Right hindlimb (tissue), 1 donor: ENCODE measurements at regions not wholly inside any gene's neighbourhood (a gene's known extent, or its start where the extent isn't known, plus 50 kb on each side); places are given as distances from the start of the nearest gene placed in this dataset.

Experiments used
- DNase-seq: peaks from one replicate; pipeline ENCODE4 v3.0.0-alpha.2; 2018

DNA sequence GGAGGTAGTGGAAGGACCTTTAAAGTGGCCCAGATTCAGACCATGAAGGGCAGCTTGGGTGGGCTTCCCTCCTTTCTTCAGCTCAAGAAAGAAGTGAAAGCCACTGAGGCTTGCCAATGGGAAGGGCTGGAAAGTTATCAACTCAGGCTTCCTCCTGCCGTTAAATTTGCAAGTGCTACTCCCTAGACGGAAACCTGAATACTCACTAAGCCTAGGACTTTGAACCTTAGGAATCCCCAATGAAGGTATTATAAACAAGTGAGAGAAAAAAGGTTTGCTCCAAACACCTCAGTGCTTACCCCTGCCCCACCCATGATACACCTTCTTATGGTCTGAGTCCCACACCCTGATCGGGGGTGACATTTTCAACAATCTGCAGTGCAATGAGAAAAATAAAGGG, 396.4 kb downstream of the SHQ1 start:
- DNase-seq = no peak

DNA sequence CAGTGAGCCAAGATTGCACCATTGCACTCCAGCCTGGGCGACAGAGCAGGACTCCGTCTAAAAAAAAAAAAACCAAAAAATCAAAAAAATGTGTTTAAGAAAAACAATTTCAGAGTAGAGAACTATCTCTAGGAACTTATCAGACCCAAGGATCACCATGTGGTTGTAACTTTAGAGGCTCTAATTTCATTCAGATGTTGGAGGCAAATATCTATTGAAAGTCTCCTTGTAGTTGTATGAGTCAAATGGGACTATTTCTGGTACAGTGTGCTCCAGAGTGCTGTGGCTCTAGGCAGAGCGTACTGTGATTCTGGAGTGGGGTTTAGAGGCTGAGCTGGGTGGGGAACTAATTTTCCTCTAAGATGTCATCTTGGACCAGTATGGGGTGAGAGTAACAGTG, 398.7 kb downstream of the SHQ1 start:
- DNase-seq = no peak

DNA sequence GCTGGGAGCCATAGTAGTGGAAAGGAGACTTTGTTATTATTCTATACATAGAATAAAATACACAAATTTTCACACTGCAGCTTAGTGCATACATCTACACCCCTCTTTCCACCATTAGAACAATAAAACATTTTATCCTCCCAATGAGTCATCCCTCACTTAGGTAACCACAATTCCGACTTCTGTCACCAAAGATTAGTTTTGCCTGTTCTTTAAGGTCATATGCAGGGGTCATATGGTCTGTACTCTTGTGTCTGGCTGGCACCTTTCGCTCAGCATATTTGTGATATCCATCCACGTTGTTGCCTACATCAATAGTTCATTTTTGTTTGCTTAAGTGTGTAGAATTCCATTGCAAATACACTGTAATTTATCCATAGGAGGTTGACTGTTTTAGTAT, 399.4 kb downstream of the SHQ1 start:
- DNase-seq = no peak

DNA sequence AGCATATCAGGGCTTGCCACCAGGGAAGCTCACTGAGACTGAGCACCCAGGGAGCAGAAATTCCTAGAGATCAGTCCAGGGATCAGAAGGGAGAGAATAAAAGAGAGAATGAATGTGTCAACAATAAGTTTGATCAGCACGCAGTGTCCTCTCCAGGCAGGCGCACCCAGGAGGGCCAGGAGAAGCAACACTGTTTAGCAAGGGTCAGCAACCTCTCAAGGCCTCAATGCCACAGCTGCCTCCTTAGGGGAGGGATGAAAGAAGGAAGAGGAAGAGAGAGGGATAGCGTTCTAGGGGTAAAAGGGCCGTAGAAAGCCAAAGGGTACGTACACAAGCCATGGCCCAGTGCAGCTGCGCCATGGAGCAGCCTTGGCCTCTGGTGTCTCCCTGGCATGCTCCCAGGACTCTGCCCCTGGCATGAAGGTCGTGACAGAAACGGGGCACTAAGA, 399.8 kb downstream of the SHQ1 start:
- DNase-seq = no peak

GRCh38 chr3:72447059-72447946, 400.9 kb downstream of the SHQ1 start:
- DNase-seq = peak; percentile 94

DNA sequence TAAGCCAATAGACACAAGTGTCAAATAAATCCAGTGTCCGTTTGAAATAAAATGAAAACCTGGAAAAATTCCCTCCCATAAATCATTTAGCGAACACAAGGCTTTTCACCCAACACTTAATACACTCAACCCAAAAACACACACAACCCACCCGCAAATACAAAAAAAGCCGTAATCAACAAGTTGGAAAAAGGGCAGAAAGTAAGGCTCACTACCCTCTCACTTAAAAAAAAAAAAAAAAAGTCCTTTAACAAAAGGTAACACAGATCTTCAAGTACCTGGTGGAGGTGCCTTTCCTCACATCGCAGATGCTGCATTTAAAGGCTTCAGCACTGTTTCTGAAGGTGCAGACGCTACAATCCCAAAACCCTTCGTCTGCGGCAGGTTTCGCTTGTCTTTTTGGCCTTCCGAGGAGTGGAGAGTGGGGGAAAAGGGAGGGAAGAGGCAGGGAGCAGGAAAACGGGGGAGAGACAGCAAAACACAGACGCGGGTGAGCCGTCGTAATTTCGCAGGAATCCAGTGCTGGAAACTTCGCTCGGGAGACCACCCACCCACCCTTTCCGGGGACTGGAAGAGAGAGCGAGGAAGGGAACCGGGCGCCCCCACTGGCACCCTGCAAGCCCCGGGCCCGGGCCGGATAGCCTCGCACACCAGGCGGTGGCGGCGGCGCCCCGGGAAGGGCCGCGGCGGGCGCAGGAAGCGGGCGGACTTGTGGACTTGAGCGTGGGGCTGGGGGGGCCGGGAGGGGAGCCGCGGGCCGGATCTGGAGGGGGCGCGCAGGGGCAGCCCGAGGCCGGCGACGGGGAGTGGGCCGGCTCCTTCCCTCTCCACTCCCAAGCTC, 401.8 kb downstream of the SHQ1 start, which contains the start of gene RYBP:
RYBP (minus strand) TSS at position 404 of the 841 bp plus-strand sequence.
- no peak for DNase-seq

DNA sequence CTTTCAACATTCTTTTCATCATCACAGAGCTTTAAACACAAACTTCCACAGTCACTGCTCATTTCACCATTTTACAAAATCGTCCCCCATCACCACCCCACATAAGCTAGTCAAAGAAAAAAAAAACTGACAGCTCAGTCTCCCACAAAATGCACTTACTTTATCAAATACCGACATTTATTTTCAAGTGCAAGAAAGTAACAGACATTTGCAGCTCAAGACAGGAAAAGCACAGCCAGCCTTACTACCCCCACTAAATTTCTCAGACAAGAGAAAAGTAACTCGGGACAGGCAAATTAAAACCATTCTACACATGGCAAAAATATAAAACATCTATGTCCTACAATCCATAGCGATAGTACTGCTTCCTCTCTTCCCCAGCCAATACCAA, 402.4 kb downstream of the SHQ1 start:
- no peak for DNase-seq

DNA sequence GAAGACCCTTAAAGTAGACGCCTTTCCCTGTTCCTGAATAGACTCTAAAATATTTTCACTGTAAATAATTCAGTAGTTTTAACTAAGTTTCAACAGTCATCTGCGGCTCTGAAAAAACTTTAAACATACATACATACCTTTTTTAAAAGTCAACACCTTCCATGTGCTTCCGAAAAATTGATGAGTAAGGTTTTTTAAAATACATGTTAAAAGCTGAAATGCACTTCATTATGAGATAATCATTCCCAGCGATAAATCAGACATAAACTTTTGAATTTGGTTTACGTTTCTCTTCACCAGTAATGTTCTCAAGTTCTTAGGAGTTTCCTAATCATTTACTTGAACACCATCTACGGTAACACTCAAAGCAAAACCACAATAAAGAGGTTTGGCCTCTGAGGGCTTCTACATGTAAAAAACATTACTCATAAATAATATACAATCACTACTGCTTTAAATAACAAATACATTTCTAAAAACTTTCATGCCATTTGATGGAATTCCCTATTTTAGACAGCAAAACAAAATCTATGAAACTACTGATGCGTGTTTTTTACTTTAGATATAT, 403.5 kb downstream of the SHQ1 start:
- no peak for DNase-seq

DNA sequence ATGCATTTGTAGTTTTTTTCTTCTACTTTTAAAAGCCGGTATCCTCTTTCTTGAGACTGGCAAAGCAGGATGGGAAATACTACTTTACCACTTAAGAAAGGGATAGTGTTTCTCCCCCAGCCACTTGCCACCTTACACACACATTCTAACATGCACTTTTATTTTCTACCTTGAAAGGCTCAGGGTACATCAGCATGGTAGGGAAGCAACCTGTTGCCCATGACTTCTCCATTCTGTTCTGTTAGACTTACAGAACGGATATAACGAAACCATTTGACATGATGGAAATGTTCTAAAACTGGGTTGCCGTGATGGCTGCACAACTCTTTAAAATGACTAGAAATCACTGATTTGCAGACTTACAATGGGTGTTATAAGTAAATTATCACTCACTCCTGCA, 405.5 kb downstream of the SHQ1 start:
- no peak for DNase-seq

- DNase-seq = no peak
These were observed 406.8 kb downstream of the SHQ1 start for GRCh38 chr3:72441284-72441994.

GRCh38 chr3:72440491-72440890, 407.8 kb downstream of the SHQ1 start:
- DNase-seq = no peak

DNA sequence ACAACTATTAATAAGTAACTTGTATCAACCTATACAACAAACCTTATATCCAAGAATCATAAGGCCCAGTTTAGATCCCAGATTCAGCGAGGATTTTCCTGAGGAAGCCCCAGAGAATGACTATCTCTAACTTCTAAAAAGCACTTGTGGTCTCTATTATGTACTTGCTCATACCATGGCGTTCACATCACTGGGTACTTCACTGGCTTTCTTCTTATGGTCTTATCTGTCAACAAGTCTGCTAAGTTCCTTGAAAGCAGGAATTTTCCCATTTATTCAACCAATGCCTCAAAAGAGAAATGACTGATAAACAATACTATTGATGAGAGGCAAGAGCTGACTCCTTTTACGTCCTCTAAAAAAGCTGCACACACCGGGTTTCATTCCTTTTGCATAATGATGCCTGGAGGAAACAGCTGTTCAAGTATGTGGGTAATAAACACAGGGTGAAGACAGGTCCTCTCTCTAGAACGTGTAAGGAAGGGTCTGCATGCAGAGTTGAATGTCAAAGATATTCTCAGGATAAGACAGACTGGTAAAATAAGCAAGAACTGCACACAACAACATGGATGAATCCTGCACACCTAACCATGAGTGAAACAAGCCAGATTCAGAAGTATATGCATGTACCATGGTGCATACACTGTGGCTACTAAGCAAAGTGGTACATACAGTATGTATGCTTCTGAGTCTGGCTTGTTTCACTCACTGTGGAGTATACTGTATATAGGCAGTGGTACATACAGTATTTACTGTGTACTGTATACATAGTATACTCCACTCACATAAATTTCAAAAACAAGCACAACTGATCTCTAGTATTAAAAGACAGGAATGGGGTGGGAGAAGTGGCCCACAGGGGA, 408.7 kb downstream of the SHQ1 start:
- no peak for DNase-seq

DNA sequence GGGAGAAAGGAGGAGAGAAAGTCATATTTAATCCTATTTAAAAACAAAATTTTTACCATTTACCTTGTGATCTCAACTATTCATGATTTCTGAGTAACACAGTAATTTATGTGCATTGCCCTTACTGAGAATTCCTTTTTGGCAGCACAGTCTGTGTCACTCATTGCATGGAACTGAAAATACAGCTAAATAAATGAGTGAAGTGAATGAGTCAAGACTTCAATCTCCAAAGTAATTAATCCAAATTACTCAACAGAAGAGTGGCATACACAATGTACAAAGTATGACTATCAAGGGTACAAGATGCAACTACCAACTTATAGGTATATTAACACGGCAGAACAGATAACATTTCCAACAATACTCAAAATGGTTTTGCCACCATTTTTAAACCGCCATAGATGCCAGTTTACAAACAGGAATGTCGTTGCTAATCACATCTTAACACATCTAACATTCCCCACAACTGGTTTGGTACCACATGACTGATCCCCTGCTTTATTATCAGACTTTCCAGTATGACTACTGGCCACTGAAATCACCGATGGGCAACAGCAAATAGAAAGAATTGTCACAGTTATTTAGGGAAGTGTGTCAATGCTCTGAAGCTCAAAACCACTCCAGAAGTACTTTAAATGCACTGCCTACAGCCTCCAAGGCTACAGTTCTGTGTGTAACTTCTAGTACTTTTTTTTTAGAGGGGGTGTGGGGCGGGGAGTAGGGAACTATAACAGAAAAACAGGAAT, 410.4 kb downstream of the SHQ1 start:
- DNase-seq = no peak

DNA sequence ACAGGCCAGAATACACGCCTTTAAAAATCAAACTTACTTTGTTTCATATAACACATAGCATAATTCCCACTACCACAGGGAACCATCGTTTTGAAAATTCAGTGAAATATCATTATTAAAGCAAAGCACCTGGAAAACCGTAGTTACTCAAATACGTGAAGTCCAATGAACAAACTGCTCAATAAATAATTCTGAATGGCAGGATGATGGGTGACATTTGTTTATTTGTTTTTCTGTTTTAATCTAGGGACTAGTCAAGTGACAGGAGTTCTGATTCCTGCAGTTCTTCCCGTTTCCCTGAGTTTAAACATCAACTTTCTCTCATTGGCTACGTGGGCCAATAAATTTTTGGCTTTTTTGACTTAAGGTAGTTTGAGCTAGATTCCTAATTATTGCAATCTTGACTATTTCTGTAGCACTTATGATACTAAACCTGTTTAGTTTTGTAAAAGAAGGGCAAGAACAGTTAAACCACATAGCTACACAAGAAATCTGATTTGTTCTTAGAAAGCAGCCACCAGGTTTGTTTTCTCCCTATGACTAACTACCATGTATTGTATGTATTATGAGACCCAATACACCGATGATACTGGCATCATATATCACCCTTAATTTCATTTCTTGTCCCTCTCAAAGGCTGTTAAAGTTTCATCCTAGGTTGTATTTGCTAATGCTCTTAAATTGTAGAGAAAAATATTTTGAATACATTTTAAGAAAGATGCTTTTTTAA, 411.2 kb downstream of the SHQ1 start:
- DNase-seq = no peak

GRCh38 chr3:72434296-72434695, 413.9 kb downstream of the SHQ1 start:
- DNase-seq = no peak

- no peak for DNase-seq
These were observed 416.0 kb downstream of the SHQ1 start for GRCh38 chr3:72432246-72432645.

- no peak for DNase-seq
These were observed 418.5 kb downstream of the SHQ1 start for GRCh38 chr3:72429589-72430353.

- DNase-seq = no peak
These were observed 419.4 kb downstream of the SHQ1 start for GRCh38 chr3:72428803-72429202.

GRCh38 chr3:72427624-72428023, 420.6 kb downstream of the SHQ1 start:
- no peak for DNase-seq
